Liver (tissue), 8 donors: ENCODE measurements at regions not wholly inside any gene's neighbourhood (a gene's known extent, or its start where the extent isn't known, plus 50 kb on each side); places are given as distances from the start of the nearest gene placed in this dataset.

ENCODE experiments used
- DNase-seq: peaks from one replicate; pipeline ENCODE4 v3.0.0-alpha.2; 2017; ENCODE audit warnings: low spot score
- H3K27ac ChIP-seq, 2 donors: one replicate each; pipeline ENCODE4 v1.7.0; 2013; ENCODE audit warnings: inconsistent platforms in 2 of 2, low read length in 2 of 2, control low read depth in 1 of 2, low read depth in 1 of 2, mild to moderate bottlenecking in 1 of 2
- H3K27me3 ChIP-seq, 4 donors: one replicate each; pipeline versions ENCODE4 v1.6.1 to v1.7.0; 2013; ENCODE audit warnings: low read length in 3 of 4, inconsistent platforms in 1 of 4, mild to moderate bottlenecking in 1 of 4, moderate library complexity in 1 of 4; ENCODE audit not compliant: control insufficient read depth in 4 of 4, insufficient read depth in 4 of 4
- H3K36me3 ChIP-seq, 4 donors: one replicate each; pipeline versions ENCODE4 v1.6.1 to v1.7.0; 2013; ENCODE audit warnings: low read length in 3 of 4, mild to moderate bottlenecking in 3 of 4, low read depth in 1 of 4, moderate library complexity in 1 of 4; ENCODE audit not compliant: control insufficient read depth in 4 of 4, insufficient read depth in 3 of 4
- H3K4me1 ChIP-seq, 4 donors: one replicate each; pipeline versions ENCODE4 v1.6.1 to v1.7.0; 2013; ENCODE audit warnings: low read length in 3 of 4, mild to moderate bottlenecking in 3 of 4, moderate library complexity in 1 of 4; ENCODE audit not compliant: control insufficient read depth in 4 of 4, insufficient read depth in 4 of 4
- H3K4me3 ChIP-seq, 3 donors: one replicate each; pipeline versions ENCODE4 v1.6.1 to v1.7.0; 2013; ENCODE audit warnings: low read length in 3 of 3, control low read depth in 1 of 3, low read depth in 1 of 3, mild to moderate bottlenecking in 1 of 3
- H3K9ac ChIP-seq, 2 donors: one replicate each; pipeline ENCODE4 v1.7.0; 2013; ENCODE audit warnings: low read length in 2 of 2, mild to moderate bottlenecking in 2 of 2, moderate library complexity in 2 of 2, control low read depth in 1 of 2, low read depth in 1 of 2
- H3K9me3 ChIP-seq, 4 donors: one replicate each; pipeline versions ENCODE4 v1.6.1 to v1.7.0; 2013; ENCODE audit warnings: low read length in 3 of 4; ENCODE audit not compliant: control insufficient read depth in 4 of 4
- CTCF ChIP-seq: fragments of 150-350 bp; IDR thresholded peaks from 2 replicates; pipeline ENCODE4 v1.5.1; 2017; ENCODE audit warnings: improper control_type of control experiment, low read depth, low read length; ENCODE audit not compliant: missing input control
- EGR1 ChIP-seq, 2 donors: IDR thresholded peaks; 2 replicates each; pipeline ENCODE4 v1.6.1; 2016 to 2018; ENCODE audit warnings: antibody characterized with exemption in 2 of 2, low read depth in 2 of 2
- FOXA1 ChIP-seq: IDR thresholded peaks from 2 replicates; pipeline ENCODE4 v1.6.1; 2016; ENCODE audit warnings: antibody characterized with exemption
- FOXA2 ChIP-seq: IDR thresholded peaks from 2 replicates; pipeline ENCODE4 v1.6.1; 2016; ENCODE audit warnings: antibody characterized with exemption
- GABPA ChIP-seq, 2 donors: IDR thresholded peaks in 1 of 2; conservative IDR thresholded peaks in 1 of 2; 2 replicates each; pipeline ENCODE4 v1.6.1; 2016; ENCODE audit warnings: antibody characterized with exemption in 2 of 2, mild to moderate bottlenecking in 1 of 2, moderate library complexity in 1 of 2
- HNF4A ChIP-seq, 2 donors: conservative IDR thresholded peaks; 2 replicates each; pipeline ENCODE4 v1.6.1; 2016; ENCODE audit warnings: antibody characterized with exemption in 2 of 2, mild to moderate bottlenecking in 2 of 2
- HNF4G ChIP-seq: IDR thresholded peaks from 2 replicates; pipeline ENCODE4 v1.6.1; 2016; ENCODE audit warnings: antibody characterized with exemption
- JUND ChIP-seq, 2 donors: IDR thresholded peaks; 2 replicates each; pipeline ENCODE4 v1.6.1; 2016; ENCODE audit warnings: antibody characterized with exemption in 2 of 2
- NR2F2 ChIP-seq: IDR thresholded peaks from 2 replicates; pipeline ENCODE4 v1.6.1; 2016; ENCODE audit warnings: antibody characterized with exemption
- RAD21 ChIP-seq, 2 donors: IDR thresholded peaks; 2 replicates each; pipeline ENCODE4 v1.6.1; 2016; ENCODE audit warnings: antibody characterized with exemption in 2 of 2, mild to moderate bottlenecking in 2 of 2
- RXRA ChIP-seq, 2 donors: IDR thresholded peaks; 2 replicates each; pipeline ENCODE4 v1.6.1; 2017 to 2018; ENCODE audit warnings: antibody characterized with exemption in 2 of 2, mild to moderate bottlenecking in 1 of 2
- SP1 ChIP-seq: IDR thresholded peaks from 2 replicates; pipeline ENCODE4 v1.6.1; 2018; ENCODE audit warnings: antibody characterized with exemption, mild to moderate bottlenecking
- TAF1 ChIP-seq: conservative IDR thresholded peaks from 2 replicates; pipeline ENCODE4 v1.6.1; 2016; ENCODE audit warnings: antibody characterized with exemption, mild to moderate bottlenecking
- YY1 ChIP-seq: IDR thresholded peaks from 2 replicates; pipeline ENCODE4 v1.6.1; 2016; ENCODE audit warnings: antibody characterized with exemption, mild to moderate bottlenecking
- WGBS: extraction: QIAGEN DNeasy Blood & Tissue Kit; methylation state at CpG from one replicate; pipeline ENCODE4 v1.1.7; 2013; 5-methylcytosine and 5-hydroxymethylcytosine counted together
- TF ChIP-seq, protein P1 (sequence below): IDR thresholded peaks from 2 replicates; pipeline ENCODE4 v1.6.1; 2016; ENCODE audit warnings: antibody characterized with exemption
- TF ChIP-seq, protein P2 (sequence below): IDR thresholded peaks from 2 replicates; pipeline ENCODE4 v1.6.1; 2016; ENCODE audit warnings: antibody characterized with exemption
- donor health status: healthy.
- donor health status: healthy.
- donor health status: healthy.
- donor health status: healthy.
- donor health status: healthy.

- no peak for TF ChIP-seq NR2F2
Observed at GRCh38 chr9:25830381-25830780, 152.1 kb upstream of the TUSC1 start (continued).

DNA sequence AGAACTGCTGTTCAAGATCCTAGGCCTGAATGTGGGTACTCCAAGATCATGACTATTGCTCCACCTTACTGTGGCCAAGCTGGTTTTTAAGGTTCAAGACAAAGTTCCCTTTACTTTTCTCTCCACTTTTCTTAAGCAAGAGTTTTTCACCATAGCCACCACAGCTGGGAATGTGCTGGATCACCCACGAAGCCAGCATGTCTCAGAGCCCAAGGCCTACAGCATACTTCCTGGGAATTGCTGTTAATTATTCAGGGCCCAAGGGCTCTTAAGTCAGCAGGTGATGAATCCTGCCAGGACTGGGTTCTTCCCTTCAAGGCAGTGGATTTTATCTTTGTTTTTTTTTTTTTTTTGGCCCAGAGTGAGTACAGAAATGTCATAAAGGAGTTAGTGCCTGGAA, 149.4 kb upstream of the TUSC1 start:
- 28% methylated on average over 1 of the region's 1 CpG for WGBS
- H3K36me3 ChIP-seq = no peaks in the 10 kb centered on the region
- H3K27me3 ChIP-seq = no peaks in the 10 kb centered on the region
- no peak for TF ChIP-seq SP1
- TF ChIP-seq CTCF = no peak
- no peak for TF ChIP-seq YY1
- TF ChIP-seq RAD21 (IDR thresholded peaks at IDR 0.05) = no peak
- TF ChIP-seq HNF4G = no peak
- TF ChIP-seq, protein P1, sequence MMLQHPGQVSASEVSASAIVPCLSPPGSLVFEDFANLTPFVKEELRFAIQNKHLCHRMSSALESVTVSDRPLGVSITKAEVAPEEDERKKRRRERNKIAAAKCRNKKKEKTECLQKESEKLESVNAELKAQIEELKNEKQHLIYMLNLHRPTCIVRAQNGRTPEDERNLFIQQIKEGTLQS = no peak
- TF ChIP-seq FOXA2 = no peak
- TF ChIP-seq RXRA (IDR thresholded peaks at IDR 0.05) = no peak
- TF ChIP-seq NR2F2 = no peak
- TF ChIP-seq JUND (IDR thresholded peaks at IDR 0.05) = no peak
- TF ChIP-seq HNF4A (conservative IDR thresholded peaks at IDR 0.05) = no peak
- no peak for TF ChIP-seq TAF1
- no peak for TF ChIP-seq GABPA (IDR thresholded peaks at IDR 0.05 in 1 of 2, conservative IDR thresholded peaks at IDR 0.05 in 1 of 2)
- TF ChIP-seq, protein P2, sequence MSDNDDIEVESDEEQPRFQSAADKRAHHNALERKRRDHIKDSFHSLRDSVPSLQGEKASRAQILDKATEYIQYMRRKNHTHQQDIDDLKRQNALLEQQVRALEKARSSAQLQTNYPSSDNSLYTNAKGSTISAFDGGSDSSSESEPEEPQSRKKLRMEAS = no peak
- no peak for TF ChIP-seq EGR1 (IDR thresholded peaks at IDR 0.05; ENCODE audit: low read depth in 2 of 2)
- TF ChIP-seq FOXA1 = no peak
- DNase-seq = no peak
- no peak overlapping the region for H3K9ac ChIP-seq
- H3K9me3 ChIP-seq = peaks cover 0 to 2% (median under 1%) of the 10 kb centered on the region in 4 donors
- H3K4me1 ChIP-seq = no peaks in the 10 kb centered on the region
- no peak overlapping the region for H3K4me3 ChIP-seq
- H3K27ac ChIP-seq = no peak overlapping the region

DNA sequence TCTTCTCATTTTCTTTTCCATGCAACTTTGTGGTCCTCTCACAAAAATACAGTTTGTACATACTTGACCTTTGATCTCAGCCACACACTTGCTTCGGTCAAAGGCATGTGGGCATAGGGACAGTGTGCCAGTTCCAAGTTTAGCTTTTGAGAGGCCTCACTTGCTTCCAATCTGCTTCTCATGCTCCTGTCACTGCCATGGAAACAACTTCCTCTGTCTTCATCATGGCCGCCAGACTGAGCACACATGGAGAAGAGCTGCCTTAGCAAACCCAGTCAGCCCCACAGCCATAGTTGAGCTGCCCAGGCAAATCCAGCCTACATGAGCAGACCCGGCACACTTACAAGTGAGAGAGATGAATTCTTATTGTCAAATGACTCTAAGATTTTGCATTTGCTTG, 138.2 kb upstream of the TUSC1 start:
- TF ChIP-seq YY1 = no peak
- TF ChIP-seq RXRA (IDR thresholded peaks at IDR 0.05) = no peak
- H3K4me3 ChIP-seq = no peak overlapping the region
- DNase-seq = no peak
- WGBS = 72% methylated on average over 3 of the region's 3 CpGs
- H3K27ac ChIP-seq = no peak overlapping the region
- H3K4me1 ChIP-seq = no peaks in the 10 kb centered on the region
- H3K9me3 ChIP-seq = no peaks in the 10 kb centered on the region
- H3K36me3 ChIP-seq = no peaks in the 10 kb centered on the region
- no peaks in the 10 kb centered on the region for H3K27me3 ChIP-seq
- no peak overlapping the region for H3K9ac ChIP-seq

DNA sequence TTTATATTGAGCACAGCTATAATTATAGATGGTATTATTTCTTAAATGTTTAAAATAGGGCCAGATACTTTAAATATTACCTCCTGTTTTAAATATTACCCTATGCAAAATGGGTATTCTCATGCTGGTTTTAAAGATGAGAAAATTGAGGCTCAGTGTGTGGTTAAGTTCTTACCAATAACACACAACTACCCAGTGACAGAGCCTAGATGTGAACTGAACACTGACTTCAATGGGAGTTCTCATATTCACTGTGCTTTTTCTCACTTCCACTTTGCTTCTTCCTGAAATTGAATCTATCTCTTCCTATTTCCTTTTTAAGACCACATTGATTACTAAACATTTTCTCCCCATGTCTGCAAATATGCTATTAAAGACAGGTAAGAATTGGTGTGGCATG, 135.8 kb upstream of the TUSC1 start:
- Histone ChIP-seq H3K4me1 (no peaks in the 10 kb centered on the region), H3K4me3 (no peak overlapping the region), H3K9ac (no peak overlapping the region), H3K9me3 (no peaks in the 10 kb centered on the region), H3K36me3 (no peaks in the 10 kb centered on the region), H3K27me3 (no peaks in the 10 kb centered on the region), H3K27ac (no peak overlapping the region)
- DNase-seq = no peak
- TF ChIP-seq FOXA1 = no peak
